ENCODE measurements at regions not wholly inside any gene's neighbourhood (a gene's known extent, or its start where the extent isn't known, plus 50 kb on each side); places are given as distances from the start of the nearest gene placed in this dataset.

- Histone ChIP-seq H3K27ac (ENCODE audit: low read depth, low read length) (no peak overlapping the region), H3K36me3 (ENCODE audit: low read length) (no peaks in the 10 kb centered on the region), H3K27me3 (ENCODE audit: low read length) (no peaks in the 10 kb centered on the region), H3K9me2 (replicated peaks; ENCODE audit: insufficient read depth, low read length) (no peaks in the 10 kb centered on the region), H2AFZ (ENCODE audit: low read depth, low read length, severe bottlenecking) (no peak overlapping the region), H3K9ac (ENCODE audit: low read length) (no peak overlapping the region), H3K4me3 (ENCODE audit: insufficient read depth, low read length, poor library complexity, severe bottlenecking) (no peak overlapping the region), H3K4me2 (ENCODE audit: low read depth, low read length, poor library complexity, severe bottlenecking) (no peak overlapping the region), H3K9me3 (ENCODE audit: insufficient read depth, low read length) (no peaks in the 10 kb centered on the region), H3F3A (ENCODE audit: insufficient read depth) (no peaks in the 10 kb centered on the region), H3K79me2 (ENCODE audit: insufficient read depth, low read length) (no peaks in the 10 kb centered on the region), H4K20me1 (ENCODE audit: low read depth, low read length) (no peaks in the 10 kb centered on the region)
- TF ChIP-seq EZH2phosphoT487 (conservative IDR thresholded peaks at IDR 0.05; ENCODE audit: low read length) (no peak), CTCF (IDR thresholded peaks at IDR 0.05; ENCODE audit: insufficient read depth, low read length, poor library complexity, severe bottlenecking) (no peak)
These were observed 143.6 kb upstream of the GRM7 start for GRCh38 chr3:6717026-6717943.

GRCh38 chr3:6719999-6720398 is 140.9 kb upstream of the GRM7 start:
- no peaks in the 10 kb centered on the region for H3K79me2 ChIP-seq (ENCODE audit: insufficient read depth, low read length)
- H3K4me3 ChIP-seq (ENCODE audit: insufficient read depth, low read length, poor library complexity, severe bottlenecking): no peak overlapping the region
- H4K20me1 ChIP-seq (ENCODE audit: low read depth, low read length): no peaks in the 10 kb centered on the region
- no peaks in the 10 kb centered on the region for H3K36me3 ChIP-seq (ENCODE audit: low read length)
- no peaks in the 10 kb centered on the region for H3F3A ChIP-seq (ENCODE audit: insufficient read depth)
- H3K27ac ChIP-seq (ENCODE audit: low read depth, low read length): no peak overlapping the region
- H3K9ac ChIP-seq (ENCODE audit: low read length): no peak overlapping the region
- H3K27me3 ChIP-seq (ENCODE audit: low read length): no peaks in the 10 kb centered on the region
- no peaks in the 10 kb centered on the region for H3K9me3 ChIP-seq (ENCODE audit: insufficient read depth, low read length)
- no peak overlapping the region for H3K4me2 ChIP-seq (ENCODE audit: low read depth, low read length, poor library complexity, severe bottlenecking)
- TF ChIP-seq EZH2phosphoT487 (conservative IDR thresholded peaks at IDR 0.05; ENCODE audit: low read length) (no peak), CTCF (IDR thresholded peaks at IDR 0.05; ENCODE audit: insufficient read depth, low read length, poor library complexity, severe bottlenecking) (no peak)
- no peak overlapping the region for H2AFZ ChIP-seq (ENCODE audit: low read depth, low read length, severe bottlenecking)
- H3K9me2 ChIP-seq (replicated peaks; ENCODE audit: insufficient read depth, low read length): no peaks in the 10 kb centered on the region

GRCh38 chr3:6721491-6721890 is 139.4 kb upstream of the GRM7 start:
- Histone ChIP-seq H3K27me3 (ENCODE audit: low read length) (no peaks in the 10 kb centered on the region), H3K9me2 (replicated peaks; ENCODE audit: insufficient read depth, low read length) (no peaks in the 10 kb centered on the region), H3K4me2 (ENCODE audit: low read depth, low read length, poor library complexity, severe bottlenecking) (no peak overlapping the region), H3K9ac (ENCODE audit: low read length) (no peak overlapping the region), H3K4me3 (ENCODE audit: insufficient read depth, low read length, poor library complexity, severe bottlenecking) (no peak overlapping the region), H3K79me2 (ENCODE audit: insufficient read depth, low read length) (no peaks in the 10 kb centered on the region), H3K9me3 (ENCODE audit: insufficient read depth, low read length) (no peaks in the 10 kb centered on the region), H3F3A (ENCODE audit: insufficient read depth) (no peaks in the 10 kb centered on the region), H4K20me1 (ENCODE audit: low read depth, low read length) (no peaks in the 10 kb centered on the region), H2AFZ (ENCODE audit: low read depth, low read length, severe bottlenecking) (no peak overlapping the region), H3K36me3 (ENCODE audit: low read length) (no peaks in the 10 kb centered on the region), H3K27ac (ENCODE audit: low read depth, low read length) (no peak overlapping the region)
- no peak for TF ChIP-seq CTCF (IDR thresholded peaks at IDR 0.05; ENCODE audit: insufficient read depth, low read length, poor library complexity, severe bottlenecking)
- no peak for TF ChIP-seq EZH2phosphoT487 (conservative IDR thresholded peaks at IDR 0.05; ENCODE audit: low read length)
